SK-N-SH treated with all-trans-retinoic acid at 6 μM for 48 hours (cell line): ENCODE measurements at regions not wholly inside any gene's neighbourhood (a gene's known extent, or its start where the extent isn't known, plus 50 kb on each side); places are given as distances from the start of the nearest gene placed in this dataset.

Experiments used
- ATAC-seq: fragments of 200-7000 bp; cut with Tn5 transposase; 3 replicates; pipeline ENCODE4 v1.9.1; 2020; ENCODE audit warnings: mild to moderate bottlenecking, moderate library complexity
- ARNTL ChIP-seq: fragments of 450-650 bp; formaldehyde crosslinking; IDR thresholded peaks from 2 replicates; pipeline ENCODE4 v1.5.0; 2020; ENCODE audit warnings: low read depth, mild to moderate bottlenecking, moderate library complexity, borderline replicate concordance
- BACH2 ChIP-seq: fragments of 250-450 bp; sonication (Bioruptor Pico); IDR thresholded peaks from 2 replicates; pipeline ENCODE4 v1.9.0; 2021; ENCODE audit warnings: mild to moderate bottlenecking, borderline replicate concordance
- CSDC2 ChIP-seq: fragments of 250-450 bp; sonication (Bioruptor Pico); IDR thresholded peaks from 2 replicates; pipeline ENCODE4 v1.5.0; 2020; ENCODE audit warnings: mild to moderate bottlenecking, moderate library complexity
- CSRNP3 ChIP-seq: fragments of 250-450 bp; sonication (Bioruptor Pico); IDR thresholded peaks from 2 replicates; pipeline ENCODE4 v1.5.1; 2021; ENCODE audit warnings: mild to moderate bottlenecking, moderate library complexity
- ESRRG ChIP-seq: fragments of 250-450 bp; sonication (Bioruptor Pico); IDR thresholded peaks from 2 replicates; pipeline ENCODE4 v1.6.1; 2021; ENCODE audit warnings: mild to moderate bottlenecking
- GLIS3 ChIP-seq: fragments of 250-450 bp; sonication (Bioruptor Pico); IDR thresholded peaks from 2 replicates; pipeline ENCODE4 v1.5.0; 2020; ENCODE audit warnings: mild to moderate bottlenecking, moderate library complexity
- ISL1 ChIP-seq: fragments of 250-450 bp; sonication (Bioruptor Pico); IDR thresholded peaks from 2 replicates; pipeline ENCODE4 v2.1.2; 2022; ENCODE audit warnings: mild to moderate bottlenecking, moderate library complexity
- PATZ1 ChIP-seq: fragments of 250-450 bp; sonication (Bioruptor Pico); IDR thresholded peaks from 2 replicates; pipeline ENCODE4 v1.8.0; 2020; ENCODE audit warnings: mild to moderate bottlenecking, moderate library complexity, borderline replicate concordance
- POU6F1 ChIP-seq: fragments of 250-450 bp; sonication (Bioruptor Pico); IDR thresholded peaks from 2 replicates; pipeline ENCODE4 v1.8.0; 2021; ENCODE audit warnings: low read depth, mild to moderate bottlenecking, moderate library complexity, borderline replicate concordance
- PPARA ChIP-seq: fragments of 250-450 bp; sonication (Bioruptor Pico); IDR thresholded peaks from 2 replicates; pipeline ENCODE4 v1.5.0; 2020; ENCODE audit warnings: mild to moderate bottlenecking, borderline replicate concordance
- RARB ChIP-seq: fragments of 250-450 bp; sonication (Bioruptor Pico); IDR thresholded peaks from 2 replicates; pipeline ENCODE4 v1.8.0; 2021; ENCODE audit warnings: mild to moderate bottlenecking, moderate library complexity
- SNAI2 ChIP-seq: fragments of 250-450 bp; sonication (Bioruptor Pico); IDR thresholded peaks from 2 replicates; pipeline ENCODE4 v1.5.0; 2020; ENCODE audit warnings: mild to moderate bottlenecking, moderate library complexity
- TCF4 ChIP-seq: fragments of 250-450 bp; sonication (Bioruptor Pico); IDR thresholded peaks from 2 replicates; pipeline ENCODE4 v1.8.0; 2021; ENCODE audit warnings: mild to moderate bottlenecking, moderate library complexity, borderline replicate concordance
- TOX ChIP-seq: fragments of 250-450 bp; sonication (Bioruptor Pico); IDR thresholded peaks from 2 replicates; pipeline ENCODE4 v1.8.0; 2021; ENCODE audit warnings: mild to moderate bottlenecking, moderate library complexity, borderline replicate concordance
- TSHZ2 ChIP-seq: fragments of 250-450 bp; sonication (Bioruptor Pico); IDR thresholded peaks from 2 replicates; pipeline ENCODE4 v1.5.0; 2020; ENCODE audit warnings: mild to moderate bottlenecking, moderate library complexity
- ZC3H10 ChIP-seq: fragments of 250-450 bp; sonication (Bioruptor Pico); IDR thresholded peaks from 2 replicates; pipeline ENCODE4 v1.5.1; 2021; ENCODE audit warnings: mild to moderate bottlenecking, moderate library complexity
- ZFP3 ChIP-seq: fragments of 250-450 bp; sonication (Bioruptor Pico); IDR thresholded peaks from 2 replicates; pipeline ENCODE4 v1.5.0; 2020; ENCODE audit warnings: mild to moderate bottlenecking, moderate library complexity
- ZFP30 ChIP-seq: fragments of 450-650 bp; formaldehyde crosslinking; IDR thresholded peaks from 2 replicates; pipeline ENCODE4 v1.5.0; 2022; ENCODE audit warnings: mild to moderate bottlenecking, moderate library complexity
- ZNF565 ChIP-seq: fragments of 450-650 bp; formaldehyde crosslinking; conservative IDR thresholded peaks from 2 replicates; pipeline ENCODE4 v1.5.0; 2020; ENCODE audit warnings: low read depth, mild to moderate bottlenecking, moderate library complexity
- ZNF70 ChIP-seq: fragments of 450-650 bp; formaldehyde crosslinking; IDR thresholded peaks from 2 replicates; pipeline ENCODE4 v1.5.0; 2020; ENCODE audit warnings: mild to moderate bottlenecking, moderate library complexity
- ZNF8 ChIP-seq: fragments of 450-650 bp; formaldehyde crosslinking; IDR thresholded peaks from 2 replicates; pipeline ENCODE4 v1.5.0; 2020; ENCODE audit warnings: mild to moderate bottlenecking, moderate library complexity

GRCh38 chr3:34359064-34359463, 560.6 kb downstream of the PDCD6IP start:
- no peak for ATAC-seq
- TF ChIP-seq ZNF70 (CRISPR knock-in tag): no peak
- TF ChIP-seq PPARA: no peak
- TF ChIP-seq SNAI2 (CRISPR knock-in tag): no peak
- TF ChIP-seq ZFP3 (CRISPR knock-in tag): no peak
- TF ChIP-seq ZNF565: no peak
- TF ChIP-seq ESRRG: no peak
- no peak for TF ChIP-seq ZFP30
- no peak for TF ChIP-seq TSHZ2 (CRISPR knock-in tag)
- TF ChIP-seq BACH2: no peak
- TF ChIP-seq ZC3H10 (CRISPR knock-in tag): no peak
- no peak for TF ChIP-seq RARB
- no peak for TF ChIP-seq PATZ1 (CRISPR knock-in tag)
- no peak for TF ChIP-seq ARNTL (CRISPR knock-in tag)
- no peak for TF ChIP-seq ISL1 (CRISPR knock-in tag)
- TF ChIP-seq POU6F1 (CRISPR knock-in tag): no peak

- ATAC-seq: no peak
- TF ChIP-seq PPARA (no peak), ZNF565 (no peak), SNAI2 (CRISPR knock-in tag) (no peak), ISL1 (CRISPR knock-in tag) (no peak), GLIS3 (CRISPR knock-in tag) (no peak), ZC3H10 (CRISPR knock-in tag) (no peak), PATZ1 (CRISPR knock-in tag) (no peak), CSRNP3 (no peak), ZNF70 (CRISPR knock-in tag) (no peak), POU6F1 (CRISPR knock-in tag) (no peak), ESRRG (no peak), ZFP3 (CRISPR knock-in tag) (no peak), ZNF8 (CRISPR knock-in tag) (no peak), ZFP30 (no peak)
Measured at GRCh38 chr3:34360713-34361112, 562.3 kb downstream of the PDCD6IP start.

- ATAC-seq: no peak
- TF ChIP-seq CSDC2 (CRISPR knock-in tag) (no peak), SNAI2 (CRISPR knock-in tag) (no peak), TOX (CRISPR knock-in tag) (no peak), BACH2 (no peak), ZNF565 (no peak), PATZ1 (CRISPR knock-in tag) (no peak), ARNTL (CRISPR knock-in tag) (no peak), ZNF70 (CRISPR knock-in tag) (no peak), TSHZ2 (CRISPR knock-in tag) (no peak), ZFP30 (no peak), TCF4 (CRISPR knock-in tag) (no peak)
Measured at GRCh38 chr3:34361921-34362320, 563.5 kb downstream of the PDCD6IP start.
